Heart left ventricle (tissue), 13 donors: ENCODE measurements at regions not wholly inside any gene's neighbourhood (a gene's known extent, or its start where the extent isn't known, plus 50 kb on each side); places are given as distances from the start of the nearest gene placed in this dataset.

Experiments
- CTCF ChIP-seq, 12 donors: fragments of 200-600 bp; sonication (generic) in 4 of 12; IDR thresholded peaks; one replicate each; pipeline versions ENCODE4 v1.5.0 to v1.8.0; 2018 to 2022; ENCODE audit warnings: antibody characterized with exemption in 12 of 12, mild to moderate bottlenecking in 5 of 12
- POLR2A ChIP-seq, 2 donors: fragments of 450-650 bp; IDR thresholded peaks; one replicate each; pipeline ENCODE4 v1.6.1; 2017; ENCODE audit warnings: antibody characterized with exemption in 2 of 2, mild to moderate bottlenecking in 2 of 2, moderate library complexity in 2 of 2
- donor health status: ischemic (EF 13 %, LVEDD 7.1; RV severe dilation, severe dysfunction).
- donor health status: DM: no; HTN: yes; CAD: no.
- donor health status: DM: no; HTN: no; CAD: no.
- donor health status: ischemic (EF 25% LVEDD 6.9; RV normal size, moderate dysfunction).
- donor health status: ischemic (EF 25% LVEDD 5.7; RV mildly dilated, moderate dysfunction).
- donor health status: ischemic (EF 35%, LVEDD 5.7; RV mildly dilated, moderate dysfunction).
- donor health status: nonischemic (EF 11% LVEDD 7.7; RV severe dilation, severe dysfunction).
- donor health status: DM: yes; HTN: yes; CAD: no.
- donor health status: PGD.
- donor health status: ischemic (EF 29% LVEDD 5.4; RV normal size, mild dysfunction).
- donor health status: nonischemic (EF 23%, LVEDD 6.1; RV moderate dilation, normal function).

- no peak for TF ChIP-seq CTCF (IDR thresholded peaks at IDR 0.05)
- no peak for TF ChIP-seq POLR2A (IDR thresholded peaks at IDR 0.05)
Observed at GRCh38 chr2:136060416-136060815, 57.5 kb downstream of the CXCR4 start.
